H1 (cell line): ENCODE measurements at regions not wholly inside any gene's neighbourhood (a gene's known extent, or its start where the extent isn't known, plus 50 kb on each side); places are given as distances from the start of the nearest gene placed in this dataset.

Source experiments
- CTCF ChIA-PET: fragments of 300-600 bp; sonication (Branson Sonifier 250); formaldehyde crosslinking; loops from one replicate; lab custom pipeline; 2021; ENCODE audit not compliant: partially characterized antibody; lab: Charles Lee
- POLR2A ChIA-PET: fragments of 300-600 bp; sonication (Branson Sonifier 250); formaldehyde crosslinking; loops from one replicate; lab custom pipeline; 2021; ENCODE audit warnings: inconsistent platforms; ENCODE audit not compliant: partially characterized antibody; lab: Charles Lee
- DNase-seq, 2 experiments: peaks; one replicate each; pipeline versions ENCODE4 v3.0.0 to v3.0.0-alpha.2; 2010 to 2022; ENCODE audit warnings: low spot score in 2 of 2, low read depth in 1 of 2, mixed read lengths in 1 of 2
- FAIRE-seq: peaks from 2 replicates; lab custom pipeline; 2011; peaks lifted over from hg19 to GRCh38; lab: Jason Lieb, UNC
- H2AFZ ChIP-seq: 2 replicates; pipeline ENCODE4 v1.8.1; 2012; ENCODE audit warnings: low read length, inconsistent platforms
- H2AK5ac ChIP-seq: 2 replicates; pipeline ENCODE4 v1.6.1; 2013; ENCODE audit warnings: low read depth, low read length
- H2BK120ac ChIP-seq: replicated peaks from 2 replicates; pipeline ENCODE3; 2013; ENCODE audit warnings: low read depth, low read length, inconsistent platforms
- H2BK12ac ChIP-seq: 2 replicates; pipeline ENCODE4 v1.6.1; 2013; ENCODE audit warnings: low read depth, low read length
- H2BK15ac ChIP-seq: 2 replicates; pipeline ENCODE4 v1.6.1; 2013; ENCODE audit warnings: low read length
- H2BK20ac ChIP-seq: 2 replicates; pipeline ENCODE4 v1.6.1; 2013; ENCODE audit warnings: low read length
- H2BK5ac ChIP-seq: 2 replicates; pipeline ENCODE4 v1.6.1; 2013; ENCODE audit warnings: low read depth, low read length
- H3K14ac ChIP-seq: 2 replicates; pipeline ENCODE4 v1.6.1; 2013; ENCODE audit warnings: inconsistent platforms; ENCODE audit not compliant: insufficient read length
- H3K18ac ChIP-seq: 2 replicates; pipeline ENCODE4 v1.6.1; 2013; ENCODE audit warnings: low read length; ENCODE audit errors: extremely low read depth
- H3K23ac ChIP-seq: 2 replicates; pipeline ENCODE4 v1.6.1; 2013; ENCODE audit warnings: inconsistent platforms; ENCODE audit not compliant: insufficient read length
- H3K23me2 ChIP-seq: 2 replicates; pipeline ENCODE4 v1.6.1; 2013; ENCODE audit warnings: low read depth, low read length
- H3K27ac ChIP-seq: 2 replicates; pipeline ENCODE4 v1.6.1; 2011; ENCODE audit warnings: low read depth, low read length, inconsistent platforms
- H3K27me3 ChIP-seq, 4 experiments: replicated peaks in 1 of 4; 1 replicate in 1 of 4; 2 replicates in 3 of 4; pipeline versions ENCODE4 v1.6.1 to v1.8.1; 2011 to 2013; ENCODE audit warnings: low read length in 3 of 4, mild to moderate bottlenecking in 3 of 4, inconsistent platforms in 2 of 4, mixed read lengths in 2 of 4, moderate library complexity in 1 of 4; ENCODE audit not compliant: control insufficient read depth in 3 of 4, insufficient read depth in 3 of 4; ENCODE audit errors: extremely low read depth in 1 of 4
- H3K36me3 ChIP-seq, 4 experiments: 2 replicates each; pipeline versions ENCODE4 v1.6.1 to v1.8.1; 2011 to 2013; ENCODE audit warnings: mild to moderate bottlenecking in 4 of 4, low read length in 3 of 4, moderate library complexity in 2 of 4, control low read depth in 1 of 4, inconsistent platforms in 1 of 4; ENCODE audit not compliant: insufficient read depth in 4 of 4, control insufficient read depth in 2 of 4
- H3K4ac ChIP-seq: replicated peaks from 2 replicates; pipeline ENCODE3; 2013; ENCODE audit warnings: low read length, low read depth, mixed read lengths, inconsistent platforms; ENCODE audit not compliant: insufficient read length
- H3K4me1 ChIP-seq, 4 experiments: replicated peaks in 1 of 4; 1 replicate in 1 of 4; 2 replicates in 3 of 4; pipeline versions ENCODE4 v1.6.1 to v1.8.1; 2011 to 2013; ENCODE audit warnings: low read length in 3 of 4, inconsistent platforms in 2 of 4, mixed read lengths in 1 of 4; ENCODE audit not compliant: insufficient read depth in 4 of 4, control insufficient read depth in 3 of 4
- H3K4me2 ChIP-seq, 2 experiments: 2 replicates each; pipeline versions ENCODE4 v1.6.1 to v1.8.1; 2011 to 2013; ENCODE audit warnings: low read depth in 2 of 2, low read length in 2 of 2, control low read depth in 1 of 2, inconsistent platforms in 1 of 2, mild to moderate bottlenecking in 1 of 2; ENCODE audit not compliant: insufficient read depth in 1 of 2
- H3K4me3 ChIP-seq, 4 experiments: fragments of 200-600, 300-600 bp in 1 of 4; sonication (generic), shearing (Covaris generic), sonication (Bioruptor Twin) in 1 of 4; 2 replicates each; pipeline versions ENCODE4 v1.5.1 to v1.8.1; 2011 to 2016; ENCODE audit warnings: low read length in 4 of 4, low read depth in 3 of 4, control low read depth in 2 of 4, inconsistent platforms in 2 of 4, mild to moderate bottlenecking in 2 of 4, mixed read lengths in 1 of 4, moderate library complexity in 1 of 4; ENCODE audit not compliant: insufficient read depth in 2 of 4; ENCODE audit errors: extremely low read depth in 1 of 4
- H3K56ac ChIP-seq: replicated peaks from 2 replicates; pipeline ENCODE3; 2013; ENCODE audit warnings: low read depth, mild to moderate bottlenecking, mixed read lengths, low read length, inconsistent platforms; ENCODE audit not compliant: insufficient read length
- H3K79me1 ChIP-seq: 2 replicates; pipeline ENCODE4 v1.6.1; 2013; ENCODE audit warnings: low read depth, low read length, control low read depth
- H3K79me2 ChIP-seq, 2 experiments: 2 replicates each; pipeline versions ENCODE4 v1.6.1 to v1.8.1; 2012 to 2013; ENCODE audit warnings: low read length in 2 of 2, mild to moderate bottlenecking in 2 of 2, inconsistent platforms in 1 of 2; ENCODE audit not compliant: insufficient read depth in 2 of 2, control insufficient read depth in 1 of 2
- H3K9ac ChIP-seq, 4 experiments: replicated peaks in 1 of 4; 1 replicate in 1 of 4; 2 replicates in 3 of 4; pipeline versions ENCODE4 v1.6.1 to v1.8.1; 2011 to 2013; ENCODE audit warnings: low read depth in 3 of 4, low read length in 3 of 4, control low read depth in 2 of 4, mild to moderate bottlenecking in 2 of 4, moderate library complexity in 2 of 4, inconsistent platforms in 1 of 4; ENCODE audit errors: extremely low read depth in 1 of 4
- H3K9me3 ChIP-seq, 2 experiments: 2 replicates each; pipeline versions ENCODE4 v1.6.1 to v1.8.1; 2012 to 2013; ENCODE audit warnings: mild to moderate bottlenecking in 2 of 2, moderate library complexity in 2 of 2, control low read depth in 1 of 2, inconsistent platforms in 1 of 2, low read depth in 1 of 2, low read length in 1 of 2, mixed read lengths in 1 of 2; ENCODE audit not compliant: insufficient read depth in 2 of 2
- H4K20me1 ChIP-seq, 2 experiments: replicated peaks in 1 of 2; 2 replicates each; pipeline versions ENCODE3 to v1.8.1; 2011 to 2013; ENCODE audit warnings: inconsistent platforms in 2 of 2, low read length in 2 of 2, mild to moderate bottlenecking in 1 of 2; ENCODE audit not compliant: insufficient read depth in 2 of 2, control insufficient read depth in 1 of 2
- H4K5ac ChIP-seq: 2 replicates; pipeline ENCODE4 v1.6.1; 2013; ENCODE audit warnings: low read length, low read depth, mixed read lengths, inconsistent platforms; ENCODE audit not compliant: insufficient read length
- H4K8ac ChIP-seq: 2 replicates; pipeline ENCODE4 v1.8.0; 2013; ENCODE audit warnings: mild to moderate bottlenecking, moderate library complexity, low read length, inconsistent platforms; ENCODE audit not compliant: insufficient read depth; ENCODE audit errors: extremely low read depth
- H4K91ac ChIP-seq: replicated peaks from 2 replicates; pipeline ENCODE3; 2013; ENCODE audit warnings: low read length, mixed read lengths, inconsistent platforms; ENCODE audit not compliant: insufficient read length
- NRF1 ChIP-seq: IDR thresholded peaks from 2 replicates; pipeline ENCODE4 v1.6.1; 2011; ENCODE audit warnings: mild to moderate bottlenecking, low read depth, low read length, improper control_type of control experiment
- WGBS, 2 experiments: shearing (Covaris generic) in 1 of 2; methylation state at CpG; one replicate each; pipeline versions ENCODE4 v1.1.6 to v1.1.7; 2013 to 2015; ENCODE audit warnings: low lambda C conversion rate in 2 of 2, mixed read lengths in 2 of 2, inconsistent platforms in 1 of 2, low coverage in 1 of 2, missing lambda C conversion rate in 1 of 2; ENCODE audit not compliant: insufficient replicate concordance in 2 of 2, insufficient coverage in 1 of 2, insufficient read length in 1 of 2; ENCODE audit errors: extremely low coverage in 1 of 2, missing lambda C conversion rate in 1 of 2; 5-methylcytosine and 5-hydroxymethylcytosine counted together

DNA sequence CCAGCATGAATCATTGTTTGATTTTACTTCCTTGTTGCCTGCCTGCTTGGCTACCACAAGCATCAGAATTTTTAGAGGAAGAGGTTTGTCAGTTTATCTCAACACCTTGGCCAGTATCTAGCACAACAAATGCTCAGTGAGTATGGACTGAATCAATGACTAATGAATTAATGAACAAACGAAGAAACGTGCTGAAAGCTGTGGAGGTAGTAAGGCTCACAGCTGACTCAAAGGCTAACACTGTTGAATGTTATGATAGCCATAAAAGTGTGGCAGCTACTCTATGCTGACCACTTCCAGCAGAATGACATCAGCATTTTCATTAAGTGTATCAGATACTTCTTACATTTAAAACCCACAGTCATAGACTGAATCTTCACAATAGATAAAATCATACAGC, 543.4 kb downstream of the IRS1 start:
- no peak overlapping the region for H3K4ac ChIP-seq
- H3K4me3 ChIP-seq: no peak overlapping the region
- CTCF ChIA-PET: interaction anchor here (2.2 kb wide), 1 partner anchor 40 kb away, joined by 9 read pairs; no protein-coding TSS in a partner anchor
- no peak overlapping the region for H4K91ac ChIP-seq
- H3K23me2 ChIP-seq: no peaks in the 10 kb centered on the region
- H3K27me3 ChIP-seq: no peaks in the 10 kb centered on the region
- no peaks in the 10 kb centered on the region for H3K9me3 ChIP-seq
- H2BK12ac ChIP-seq: no peak overlapping the region
- H3K14ac ChIP-seq: no peak overlapping the region
- H3K9ac ChIP-seq: no peak overlapping the region
- H4K8ac ChIP-seq: no peak overlapping the region
- no peaks in the 10 kb centered on the region for H4K20me1 ChIP-seq
- H3K79me2 ChIP-seq: no peaks in the 10 kb centered on the region
- no peaks in the 10 kb centered on the region for H3K4me1 ChIP-seq
- H3K79me1 ChIP-seq: no peaks in the 10 kb centered on the region
- no peak overlapping the region for H2BK15ac ChIP-seq
- no peak overlapping the region for H3K56ac ChIP-seq
- H2BK20ac ChIP-seq: no peak overlapping the region
- H3K4me2 ChIP-seq: no peak overlapping the region
- POLR2A ChIA-PET: no interaction called here
- DNase-seq: no peak
- no peak overlapping the region for H3K27ac ChIP-seq
- H2BK5ac ChIP-seq: no peak overlapping the region
- no peak overlapping the region for H2AFZ ChIP-seq
- H3K23ac ChIP-seq: no peak overlapping the region
- no peaks in the 10 kb centered on the region for H3K36me3 ChIP-seq
- no peak overlapping the region for H3K18ac ChIP-seq
- no peak overlapping the region for H2BK120ac ChIP-seq
- no peak overlapping the region for H2AK5ac ChIP-seq
- 91% methylated on average over 2 of the region's 2 CpGs; no CpG with 5 or more reads in 1 of the 2 experiments for WGBS, 2 experiments
- FAIRE-seq: no peak
- no peak overlapping the region for H4K5ac ChIP-seq
- no peak for TF ChIP-seq NRF1
